ENCODE measurements at regions not wholly inside any gene's neighbourhood (a gene's known extent, or its start where the extent isn't known, plus 50 kb on each side); places are given as distances from the start of the nearest gene placed in this dataset.

GRCh38 chr17:5741810-5742209, 157.5 kb upstream of the NLRP1 start:
- TF ChIP-seq GABPA (IDR thresholded peaks at IDR 0.05; ENCODE audit: low read depth), result no peak
- TF ChIP-seq CTCF (IDR thresholded peaks at IDR 0.05; ENCODE audit: insufficient read depth, low read length), result no peak
- no peak for TF ChIP-seq REST (IDR thresholded peaks at IDR 0.05; ENCODE audit: insufficient replicate concordance, low read depth)
- TF ChIP-seq POLR2AphosphoS5 (IDR thresholded peaks at IDR 0.05; ENCODE audit: low read depth), result no peak
- no peak for TF ChIP-seq SPI1 (IDR thresholded peaks at IDR 0.05; ENCODE audit: borderline replicate concordance, low read depth)
- Histone ChIP-seq H3K27me3 (ENCODE audit: insufficient read depth, poor library complexity, severe bottlenecking) (no peaks in the 10 kb centered on the region), H3K4me3 (replicated peaks; ENCODE audit: insufficient read depth, low read length) (no peak overlapping the region), H3K27ac (replicated peaks) (no peak overlapping the region)
- DNase-seq (ENCODE audit: low read depth in 1 of 2, low spot score in 1 of 2), result no peak

- no peak for DNase-seq (ENCODE audit: low read depth in 1 of 2, low spot score in 1 of 2)
- Histone ChIP-seq H3K4me3 (replicated peaks; ENCODE audit: insufficient read depth, low read length) (no peak overlapping the region), H3K27ac (replicated peaks) (no peak overlapping the region), H3K27me3 (ENCODE audit: insufficient read depth, poor library complexity, severe bottlenecking) (no peaks in the 10 kb centered on the region)
- no peak for TF ChIP-seq SPI1 (IDR thresholded peaks at IDR 0.05; ENCODE audit: borderline replicate concordance, low read depth)
Observed at GRCh38 chr17:5745111-5745813, 161.0 kb upstream of the NLRP1 start.

GRCh38 chr17:5747276-5747675, 163.0 kb upstream of the NLRP1 start:
- DNase-seq (ENCODE audit: low read depth in 1 of 2, low spot score in 1 of 2), result no peak
- no peaks in the 10 kb centered on the region for H3K27me3 ChIP-seq (ENCODE audit: insufficient read depth, poor library complexity, severe bottlenecking)
- TF ChIP-seq CTCF (IDR thresholded peaks at IDR 0.05; ENCODE audit: insufficient read depth, low read length) (no peak), POLR2AphosphoS5 (IDR thresholded peaks at IDR 0.05; ENCODE audit: low read depth) (no peak), SPI1 (IDR thresholded peaks at IDR 0.05; ENCODE audit: borderline replicate concordance, low read depth) (no peak), REST (IDR thresholded peaks at IDR 0.05; ENCODE audit: insufficient replicate concordance, low read depth) (no peak), GABPA (IDR thresholded peaks at IDR 0.05; ENCODE audit: low read depth) (no peak)
- no peak overlapping the region for H3K4me3 ChIP-seq (replicated peaks; ENCODE audit: insufficient read depth, low read length)
- H3K27ac ChIP-seq (replicated peaks), result no peak overlapping the region

- H3K27me3 ChIP-seq (ENCODE audit: insufficient read depth, poor library complexity, severe bottlenecking), result no peaks in the 10 kb centered on the region
- TF ChIP-seq POLR2AphosphoS5 (IDR thresholded peaks at IDR 0.05; ENCODE audit: low read depth), result no peak
- TF ChIP-seq CTCF (IDR thresholded peaks at IDR 0.05; ENCODE audit: insufficient read depth, low read length), result no peak
- no peak for TF ChIP-seq GABPA (IDR thresholded peaks at IDR 0.05; ENCODE audit: low read depth)
- TF ChIP-seq REST (IDR thresholded peaks at IDR 0.05; ENCODE audit: insufficient replicate concordance, low read depth), result no peak
- TF ChIP-seq SPI1 (IDR thresholded peaks at IDR 0.05; ENCODE audit: borderline replicate concordance, low read depth), result no peak
- H3K27ac ChIP-seq (replicated peaks), result no peak overlapping the region
- no peak overlapping the region for H3K4me3 ChIP-seq (replicated peaks; ENCODE audit: insufficient read depth, low read length)
- no peak for DNase-seq (ENCODE audit: low read depth in 1 of 2, low spot score in 1 of 2)
Observed at GRCh38 chr17:5747964-5748363, 163.7 kb upstream of the NLRP1 start.

Measured in HL-60 (cell line).